ENCODE measurements at regions not wholly inside any gene's neighbourhood (a gene's known extent, or its start where the extent isn't known, plus 50 kb on each side); places are given as distances from the start of the nearest gene placed in this dataset.

DNA sequence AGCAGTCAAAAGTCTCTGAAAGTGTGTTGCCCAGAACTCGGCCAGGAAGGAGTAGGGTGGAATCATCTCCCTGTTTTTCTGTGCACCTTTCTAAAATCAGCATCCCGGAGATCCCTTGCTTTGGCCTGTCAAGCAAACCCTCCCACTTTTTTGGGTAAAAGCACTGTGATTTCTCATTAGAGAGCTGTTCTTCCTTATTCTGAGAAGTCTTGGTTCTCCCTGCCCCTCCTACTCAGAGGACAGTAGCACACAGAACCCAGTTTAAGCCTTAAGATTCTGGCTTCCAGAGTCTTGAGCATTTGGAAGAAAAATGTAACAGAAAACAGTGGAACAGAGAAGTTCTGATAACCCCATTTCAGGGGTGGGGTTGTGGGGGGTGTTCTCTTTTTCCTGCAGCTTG is 52.6 kb upstream of the KATNAL1 start:
- H3K4me1 Mint-ChIP-seq, result peaks cover 15% of the 10 kb centered on the region
- intact Hi-C loops (cut with micrococcal nuclease), result no loop called here
- H3K27me3 Mint-ChIP-seq, result no peaks in the 10 kb centered on the region
- peaks cover 53% of the 10 kb centered on the region for H3K36me3 Mint-ChIP-seq (ENCODE audit: low read depth)
- no peaks in the 10 kb centered on the region for H3K9me3 Mint-ChIP-seq
- H3K27ac Mint-ChIP-seq, result no peak overlapping the region
- no peak for DNase-seq
- no peak overlapping the region for H3K4me3 Mint-ChIP-seq

GRCh38 chr13:30360586-30360985 is 53.2 kb upstream of the KATNAL1 start:
- peaks cover 55% of the 10 kb centered on the region for H3K36me3 Mint-ChIP-seq (ENCODE audit: low read depth)
- no peak overlapping the region for H3K27ac Mint-ChIP-seq
- H3K4me1 Mint-ChIP-seq, result peaks cover 15% of the 10 kb centered on the region
- no peaks in the 10 kb centered on the region for H3K9me3 Mint-ChIP-seq
- no peak for DNase-seq
- intact Hi-C loops (cut with micrococcal nuclease), result no loop called here
- H3K27me3 Mint-ChIP-seq, result no peaks in the 10 kb centered on the region
- no peak overlapping the region for H3K4me3 Mint-ChIP-seq

- DNase-seq, result no peak
- Mint-ChIP-seq H3K27ac (no peak overlapping the region), H3K9me3 (no peaks in the 10 kb centered on the region), H3K4me3 (no peak overlapping the region), H3K36me3 (ENCODE audit: low read depth) (peaks cover 57% of the 10 kb centered on the region), H3K27me3 (no peaks in the 10 kb centered on the region), H3K4me1 (peaks cover 15% of the 10 kb centered on the region)
- intact Hi-C loops (cut with micrococcal nuclease), result no loop called here
Observed at GRCh38 chr13:30362005-30362788, 54.8 kb upstream of the KATNAL1 start.

GRCh38 chr13:30362869-30363268 is 55.5 kb upstream of the KATNAL1 start:
- H3K36me3 Mint-ChIP-seq (ENCODE audit: low read depth), result peaks cover 59% of the 10 kb centered on the region
- intact Hi-C loops (cut with micrococcal nuclease), result no loop called here
- H3K4me3 Mint-ChIP-seq, result no peak overlapping the region
- H3K4me1 Mint-ChIP-seq, result peaks cover 12% of the 10 kb centered on the region
- no peak for DNase-seq
- H3K27me3 Mint-ChIP-seq, result no peaks in the 10 kb centered on the region
- no peaks in the 10 kb centered on the region for H3K9me3 Mint-ChIP-seq
- no peak overlapping the region for H3K27ac Mint-ChIP-seq

GRCh38 chr13:30363725-30364124 is 56.4 kb upstream of the KATNAL1 start:
- Mint-ChIP-seq H3K4me1 (peaks cover 16% of the 10 kb centered on the region), H3K36me3 (ENCODE audit: low read depth) (peaks cover 60% of the 10 kb centered on the region), H3K9me3 (no peaks in the 10 kb centered on the region), H3K27me3 (no peaks in the 10 kb centered on the region), H3K27ac (no peak overlapping the region), H3K4me3 (no peak overlapping the region)
- intact Hi-C loops (cut with micrococcal nuclease), result no loop called here
- no peak for DNase-seq

DNA sequence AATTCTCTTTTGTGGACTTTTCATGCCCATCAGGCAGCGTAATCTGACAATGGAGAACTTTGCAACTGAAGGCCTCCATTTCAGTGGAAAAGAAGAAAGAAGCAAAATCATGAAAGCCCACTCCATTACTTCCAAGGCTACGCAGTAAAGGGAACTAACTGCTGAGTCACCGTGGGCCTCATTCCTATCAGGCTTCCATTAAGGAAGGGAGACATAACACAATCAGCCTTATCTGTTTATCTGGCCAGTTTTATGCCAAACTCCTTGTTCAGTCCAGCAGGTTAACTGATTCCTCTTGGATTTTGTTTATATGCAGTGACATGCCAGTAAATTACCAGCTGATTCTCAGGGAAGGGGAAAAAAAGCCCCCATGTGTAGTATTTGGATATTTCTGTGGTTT is 56.8 kb upstream of the KATNAL1 start:
- H3K4me1 Mint-ChIP-seq, result peaks cover 20% of the 10 kb centered on the region
- intact Hi-C loops (cut with micrococcal nuclease), result no loop called here
- no peaks in the 10 kb centered on the region for H3K9me3 Mint-ChIP-seq
- no peak for DNase-seq
- H3K27me3 Mint-ChIP-seq, result no peaks in the 10 kb centered on the region
- no peak overlapping the region for H3K27ac Mint-ChIP-seq
- H3K36me3 Mint-ChIP-seq (ENCODE audit: low read depth), result peaks cover 62% of the 10 kb centered on the region
- no peak overlapping the region for H3K4me3 Mint-ChIP-seq

GRCh38 chr13:30364876-30365275 is 57.4 kb upstream of the UBE2L5 start:
- H3K4me1 Mint-ChIP-seq, result peaks cover 21% of the 10 kb centered on the region
- H3K27me3 Mint-ChIP-seq, result no peaks in the 10 kb centered on the region
- H3K4me3 Mint-ChIP-seq, result no peak overlapping the region
- no peak overlapping the region for H3K27ac Mint-ChIP-seq
- intact Hi-C loops (cut with micrococcal nuclease), result no loop called here
- H3K36me3 Mint-ChIP-seq (ENCODE audit: low read depth), result peaks cover 62% of the 10 kb centered on the region
- H3K9me3 Mint-ChIP-seq, result no peaks in the 10 kb centered on the region
- DNase-seq, result no peak

- no peak overlapping the region for H3K4me3 Mint-ChIP-seq
- H3K27ac Mint-ChIP-seq, result no peak overlapping the region
- no peaks in the 10 kb centered on the region for H3K9me3 Mint-ChIP-seq
- peaks cover 58% of the 10 kb centered on the region for H3K36me3 Mint-ChIP-seq (ENCODE audit: low read depth)
- peaks cover 31% of the 10 kb centered on the region for H3K4me1 Mint-ChIP-seq
- DNase-seq, result no peak
- H3K27me3 Mint-ChIP-seq, result no peaks in the 10 kb centered on the region
- intact Hi-C loops (cut with micrococcal nuclease), result no loop called here
Observed at GRCh38 chr13:30366088-30366487, 56.2 kb upstream of the UBE2L5 start.

DNA sequence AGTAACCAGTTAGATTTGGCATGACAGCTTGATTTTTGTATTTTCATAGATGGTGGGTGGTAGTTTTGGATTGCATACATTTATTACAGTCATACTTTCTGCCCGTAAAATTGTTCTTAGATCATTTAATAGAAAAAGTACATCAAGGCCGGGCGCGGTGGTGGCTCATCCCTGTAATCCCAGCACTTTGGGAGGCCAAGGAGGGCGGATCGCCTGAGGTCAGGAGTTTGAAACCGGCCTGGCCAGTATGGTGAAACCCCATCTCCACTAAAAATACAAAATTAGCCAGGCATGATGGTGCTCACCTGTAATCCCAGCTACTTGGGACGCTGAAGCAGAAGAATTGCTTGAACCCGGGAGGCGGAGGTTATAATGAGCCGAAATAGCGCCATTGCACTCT is 55.0 kb upstream of the UBE2L5 start:
- H3K9me3 Mint-ChIP-seq, result no peaks in the 10 kb centered on the region
- peaks cover 53% of the 10 kb centered on the region for H3K36me3 Mint-ChIP-seq (ENCODE audit: low read depth)
- H3K27ac Mint-ChIP-seq, result no peak overlapping the region
- no peaks in the 10 kb centered on the region for H3K27me3 Mint-ChIP-seq
- no peak overlapping the region for H3K4me3 Mint-ChIP-seq
- no peak for DNase-seq
- intact Hi-C loops (cut with micrococcal nuclease), result no loop called here
- H3K4me1 Mint-ChIP-seq, result peaks cover 42% of the 10 kb centered on the region

- Mint-ChIP-seq H3K9me3 (no peaks in the 10 kb centered on the region), H3K27ac (peak overlapping the region; percentile 67), H3K27me3 (no peaks in the 10 kb centered on the region), H3K36me3 (ENCODE audit: low read depth) (peaks cover 44% of the 10 kb centered on the region), H3K4me3 (peak overlapping the region; percentile 1), H3K4me1 (peaks cover 64% of the 10 kb centered on the region)
- no peak for DNase-seq
- intact Hi-C loops (cut with micrococcal nuclease), result loop anchor here (5.0 to 10.0 kb wide), 4 partner anchors 52 to 795 kb away; partner anchors contain the start of genes HSPH1 and UBE2L5
Observed at GRCh38 chr13:30370146-30370545, 52.1 kb upstream of the UBE2L5 start.

DNA sequence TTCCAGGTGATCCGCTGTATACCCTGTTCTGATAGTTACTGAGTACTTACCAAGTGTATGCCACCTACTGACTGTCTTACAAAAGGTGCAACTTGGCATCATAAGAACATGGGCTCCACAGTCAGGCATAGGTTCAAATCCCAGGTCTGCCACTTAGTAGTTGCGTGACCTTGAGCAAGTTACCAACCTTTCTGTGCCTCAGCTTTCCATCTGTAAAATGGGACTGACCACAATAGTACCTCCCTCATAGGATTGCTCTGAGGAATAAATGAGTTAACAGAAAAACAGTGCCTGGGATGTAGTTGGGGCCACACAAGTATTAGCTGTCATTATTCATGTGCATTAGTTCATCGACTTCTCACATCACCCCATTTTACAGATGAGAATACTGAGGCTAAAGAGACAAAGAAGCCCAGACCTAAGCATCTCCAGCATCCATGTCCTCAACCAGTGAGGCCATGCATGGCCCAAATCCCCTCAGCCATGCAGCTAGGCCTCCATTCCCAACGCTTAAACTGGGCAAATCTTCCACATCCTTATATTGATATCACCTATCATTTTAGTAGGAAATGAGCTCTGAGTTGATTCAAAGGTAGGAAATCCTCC is 51.3 kb upstream of the UBE2L5 start:
- intact Hi-C loops (cut with micrococcal nuclease), result loop anchor here (1.0 to 10.0 kb wide), 6 partner anchors 51 to 794 kb away; partner anchors contain the start of genes HSPH1, KATNAL1 and UBE2L5
- DNase-seq, result no peak
- Mint-ChIP-seq H3K4me1 (peaks cover 70% of the 10 kb centered on the region), H3K36me3 (ENCODE audit: low read depth) (peaks cover 36% of the 10 kb centered on the region), H3K27ac (peak overlapping the region; percentile 91), H3K4me3 (peak overlapping the region; percentile 85), H3K27me3 (no peaks in the 10 kb centered on the region), H3K9me3 (no peaks in the 10 kb centered on the region)

- Mint-ChIP-seq H3K4me3 (peak overlapping the region; percentile 85), H3K4me1 (peaks cover 75% of the 10 kb centered on the region), H3K27me3 (no peaks in the 10 kb centered on the region), H3K36me3 (ENCODE audit: low read depth) (peaks cover 34% of the 10 kb centered on the region), H3K27ac (peak overlapping the region; percentile 91), H3K9me3 (no peaks in the 10 kb centered on the region)
- DNase-seq, result peak; percentile 91
- intact Hi-C loops (cut with micrococcal nuclease), result loop anchor here (1.0 to 10.0 kb wide), 6 partner anchors 51 to 793 kb away; partner anchors contain the start of genes HSPH1, KATNAL1 and UBE2L5
Observed at GRCh38 chr13:30371649-30372265, 50.5 kb upstream of the UBE2L5 start.
